HG02840 (cell line): ENCODE measurements at regions not wholly inside any gene's neighbourhood (a gene's known extent, or its start where the extent isn't known, plus 50 kb on each side); places are given as distances from the start of the nearest gene placed in this dataset.

ENCODE experiments used
- ATAC-seq: cut with Tn5 transposase; IDR thresholded peaks from one replicate; pipeline ENCODE4 v1.9.1; 2021; ENCODE audit warnings: mild to moderate bottlenecking, moderate library complexity, moderate number of reproducible peaks; ENCODE audit not compliant: unreplicated experiment, low FRiP score

DNA sequence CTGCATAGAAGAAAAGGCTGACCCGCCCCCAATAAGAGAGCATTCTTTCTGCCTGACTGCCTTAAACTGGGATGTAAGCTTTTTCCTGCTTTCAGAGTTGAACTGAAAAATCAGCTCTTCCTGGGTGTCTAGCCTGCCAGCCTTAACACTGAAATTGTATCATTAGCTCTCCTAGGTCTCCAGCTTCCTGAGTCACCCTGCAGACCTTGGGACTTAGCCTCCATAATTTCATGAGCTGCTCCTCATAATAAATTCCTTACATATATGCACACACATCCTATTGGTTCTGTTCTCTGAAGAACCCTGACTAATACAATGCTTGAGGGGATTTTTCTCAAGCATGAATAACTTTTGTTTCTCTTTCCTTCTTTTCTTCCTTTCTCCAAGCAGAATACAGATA lies 76.4 kb upstream of the FAR2 start:
- no peak for ATAC-seq

DNA sequence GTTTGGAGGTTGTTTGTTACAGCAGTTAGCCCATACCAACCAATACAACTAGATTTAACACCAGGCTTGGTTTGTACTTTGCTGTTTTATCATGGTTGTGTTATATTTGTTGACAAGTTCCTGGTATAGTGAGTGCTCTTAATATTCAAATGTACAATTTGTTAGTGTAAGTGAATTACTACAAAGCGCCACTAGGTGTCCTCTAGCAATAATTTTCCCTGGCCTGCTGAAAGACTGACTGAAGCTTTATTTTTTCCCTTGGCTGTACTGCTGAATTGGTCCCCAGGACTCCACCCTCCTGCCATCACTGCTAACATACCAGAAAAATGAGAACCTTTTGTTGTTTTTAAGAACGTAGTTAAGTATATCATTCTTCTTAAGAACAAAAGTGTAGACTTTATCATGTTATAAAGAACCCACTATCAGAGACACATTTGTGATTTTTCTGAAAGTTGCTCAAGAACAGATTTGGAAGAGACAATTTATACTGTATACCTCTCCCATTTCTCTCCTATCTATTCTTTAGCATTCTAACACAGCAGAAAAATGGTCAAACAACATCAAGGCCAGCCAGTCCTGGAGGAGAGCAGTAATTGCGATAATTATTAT lies 75.3 kb upstream of the FAR2 start:
- ATAC-seq: no peak

DNA sequence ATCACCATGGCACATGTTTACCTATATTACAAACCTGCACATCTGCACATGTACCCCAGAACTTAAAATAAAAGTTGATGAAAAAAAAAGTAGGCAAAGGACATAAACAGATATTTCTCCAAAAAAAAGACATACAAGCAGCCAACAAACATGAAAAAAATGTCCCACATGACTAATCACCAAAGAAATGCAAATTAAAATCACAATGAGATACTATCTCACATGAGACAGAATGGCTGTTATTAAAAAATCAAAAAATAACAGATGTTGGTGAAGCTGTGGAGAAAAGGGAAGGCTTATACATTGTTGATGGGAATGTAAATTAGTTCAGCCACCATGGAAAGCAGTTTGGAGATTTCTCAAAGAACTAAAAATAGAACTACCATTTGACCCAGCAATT lies 68.0 kb upstream of the FAR2 start:
- no peak for ATAC-seq

DNA sequence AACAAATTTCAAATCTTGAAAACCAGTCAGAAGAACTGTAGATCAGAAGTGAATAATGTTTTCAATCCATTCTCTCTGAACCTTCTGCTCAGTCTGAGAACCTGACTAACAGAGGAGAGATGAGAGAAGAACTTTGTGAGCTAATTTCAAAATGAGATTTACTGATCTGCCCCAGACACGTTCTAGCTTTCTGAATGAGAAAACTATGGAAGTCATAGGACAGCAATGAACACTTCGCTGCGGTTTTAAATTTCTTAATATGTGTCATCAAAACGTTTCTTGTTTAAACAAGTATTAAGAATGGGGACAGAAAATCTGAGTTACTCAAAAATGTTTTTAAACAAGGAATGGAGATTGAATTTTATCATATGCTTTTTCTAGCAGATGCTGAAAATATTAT lies 66.6 kb upstream of the FAR2 start:
- no peak for ATAC-seq

DNA sequence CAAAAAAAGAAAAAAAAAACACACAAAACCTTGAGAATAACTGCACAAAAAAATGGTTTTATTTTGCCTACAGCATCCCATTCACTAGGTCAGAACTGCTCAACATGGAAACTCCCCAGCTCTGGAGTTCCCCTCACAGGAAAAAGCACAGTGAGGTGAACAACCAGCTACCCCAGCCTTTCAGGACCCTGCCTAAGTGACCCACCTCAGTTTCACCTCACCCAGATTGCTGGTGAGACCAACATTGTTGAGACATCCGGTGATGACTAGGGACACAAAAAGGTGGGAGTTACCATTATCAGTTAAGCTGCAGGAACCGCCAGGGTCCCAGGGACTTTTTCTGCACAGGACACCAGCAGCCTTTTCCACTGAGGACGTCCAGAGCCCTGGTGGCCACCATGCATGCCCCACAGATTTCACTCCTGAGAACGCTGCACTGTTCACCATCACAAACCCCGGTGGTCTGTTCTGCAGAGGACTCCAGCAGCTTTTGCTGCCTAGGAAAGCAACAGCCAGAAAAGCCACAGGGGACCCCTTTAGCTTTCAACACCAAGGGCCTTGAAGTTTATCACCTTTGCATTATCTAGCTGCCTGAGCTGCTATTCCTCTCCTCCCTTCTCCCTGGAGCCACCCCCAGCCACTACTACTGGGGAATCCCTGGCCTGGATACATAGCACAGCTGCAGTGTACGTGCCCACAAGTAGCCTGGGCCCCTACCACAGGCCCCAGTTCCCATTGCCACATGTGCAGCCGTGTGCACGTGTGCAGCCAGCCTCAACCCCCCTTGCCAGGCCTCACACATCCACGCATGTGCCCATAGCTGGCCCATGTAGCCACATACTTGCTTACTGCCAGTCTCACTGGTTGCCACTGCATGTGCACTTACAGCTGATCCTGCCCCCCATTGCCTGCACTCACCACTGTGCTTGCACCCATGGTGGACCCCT lies 62.5 kb upstream of the FAR2 start:
- ATAC-seq: no peak

DNA sequence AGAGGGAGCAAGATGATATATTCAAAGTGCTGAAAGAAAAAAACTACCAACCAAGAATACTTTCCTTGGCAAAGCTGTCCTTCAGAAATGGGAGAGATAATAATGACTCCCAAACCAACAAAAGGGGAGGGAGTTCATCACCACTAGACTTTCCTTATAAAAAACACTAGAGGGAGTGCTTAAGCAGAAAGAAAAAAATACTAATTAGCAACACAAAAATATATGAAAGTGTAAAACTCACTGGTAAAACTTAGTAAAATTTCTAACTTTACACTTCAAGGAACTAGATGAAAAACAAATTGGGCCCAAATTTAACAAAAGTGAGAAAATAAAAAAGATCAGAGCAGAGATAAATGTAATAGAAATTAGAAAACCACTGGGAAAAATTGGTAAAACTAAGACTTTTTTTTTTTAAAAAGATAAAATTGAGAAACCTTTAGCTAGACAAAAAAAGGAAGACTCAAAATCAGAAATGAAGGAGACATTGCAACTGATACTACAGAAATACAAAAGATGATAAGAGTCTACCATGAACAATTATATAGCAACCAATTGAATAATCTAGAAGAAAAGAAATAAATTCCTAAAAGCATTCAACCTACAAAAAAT lies 60.4 kb upstream of the FAR2 start:
- ATAC-seq: no peak
